K562 (cell line): ENCODE measurements at regions not wholly inside any gene's neighbourhood (a gene's known extent, or its start where the extent isn't known, plus 50 kb on each side); places are given as distances from the start of the nearest gene placed in this dataset.

Source experiments
- ATAC-seq: fragments of 200-7000 bp; cut with Tn5 transposase; 3 replicates; pipeline ENCODE4 v1.9.1; 2020; ENCODE audit warnings: moderate library complexity
- BruUV-seq: library from RNA; stranded (reverse); fragments of 400-500 nt; replicated peaks from 2 replicates; lab custom pipeline; 2021; lab: Mats Ljungman, UMichigan
- CTCF ChIA-PET: fragments of 300-600 bp; formaldehyde crosslinking; extraction: SDS; loops from one replicate; lab custom pipeline; 2021; ENCODE audit warnings: low intra/inter-chr PET ratio; lab: Yijun Ruan, JAX
- POLR2A ChIA-PET: fragments of 300-600, 350-650 bp; sonication (Branson Sonifier 250); formaldehyde crosslinking; extraction: SDS; loops from one replicate; lab custom pipeline; 2021; ENCODE audit warnings: antibody characterized with exemption, inconsistent platforms; lab: Yijun Ruan, JAX
- DNase-seq, 4 experiments: peaks; one replicate each; pipeline versions ENCODE4 v3.0.0 to v3.0.0-alpha.2; 2011 to 2018; ENCODE audit warnings: low spot score in 3 of 4, mixed read lengths in 3 of 4; ENCODE audit errors: extremely low read depth in 1 of 4
- FAIRE-seq: peaks from 2 replicates; lab custom pipeline; 2011; peaks lifted over from hg19 to GRCh38; lab: Jason Lieb, UNC
- H2AFZ ChIP-seq: 2 replicates; pipeline ENCODE4 v1.6.0; 2011; ENCODE audit warnings: low read depth, low read length, control low read depth, inconsistent platforms
- H3K27ac ChIP-seq: fragments of 200-600 bp; 3 replicates; pipeline ENCODE4 v1.8.0; 2011; ENCODE audit warnings: low read depth, mild to moderate bottlenecking, control low read depth, inconsistent platforms, low read length, moderate library complexity, mixed read lengths; ENCODE audit errors: extremely low read depth
- H3K27me3 ChIP-seq, 2 experiments: fragments of 300-600 bp in 1 of 2; 2 replicates in 1 of 2; 3 replicates in 1 of 2; pipeline versions ENCODE4 v1.6.0 to v1.8.0; 2011; ENCODE audit warnings: inconsistent platforms in 2 of 2, low read length in 2 of 2, mild to moderate bottlenecking in 1 of 2, mixed read lengths in 1 of 2, moderate library complexity in 1 of 2; ENCODE audit not compliant: control insufficient read depth in 2 of 2, insufficient read depth in 2 of 2
- H3K36me3 ChIP-seq: fragments of 300-600 bp; 3 replicates; pipeline ENCODE4 v1.8.0; 2011; ENCODE audit warnings: mild to moderate bottlenecking, low read length, inconsistent platforms; ENCODE audit not compliant: control insufficient read depth, insufficient read depth
- H3K4me1 ChIP-seq, 2 experiments: fragments of 200-600 bp in 1 of 2; replicated peaks in 1 of 2; 2 replicates in 1 of 2; 3 replicates in 1 of 2; pipeline versions ENCODE4 v1.5.1 to v1.8.0; 2011; ENCODE audit warnings: inconsistent platforms in 2 of 2, low read length in 2 of 2, mild to moderate bottlenecking in 1 of 2, mixed read lengths in 1 of 2, moderate library complexity in 1 of 2; ENCODE audit not compliant: control insufficient read depth in 2 of 2, insufficient read depth in 2 of 2
- H3K4me2 ChIP-seq: 2 replicates; pipeline ENCODE4 v1.6.1; 2011; ENCODE audit warnings: low read length, control low read depth, inconsistent platforms, mixed read lengths; ENCODE audit not compliant: insufficient read depth
- H3K4me3 ChIP-seq: fragments of 200-600 bp; sonication (generic), shearing (Covaris generic); 2 replicates; pipeline ENCODE4 v1.5.1; 2016; ENCODE audit warnings: control low read depth, inconsistent platforms
- H3K79me2 ChIP-seq: fragments of 200-600 bp; 3 replicates; pipeline ENCODE4 v1.8.0; 2011; ENCODE audit warnings: low read length, inconsistent platforms; ENCODE audit not compliant: control insufficient read depth, insufficient read depth
- H3K9ac ChIP-seq, 2 experiments: 2 replicates each; pipeline versions ENCODE4 v1.6.0 to v1.6.1; 2011; ENCODE audit warnings: low read depth in 2 of 2, low read length in 2 of 2, control low read depth in 1 of 2, inconsistent platforms in 1 of 2, mild to moderate bottlenecking in 1 of 2, mixed read lengths in 1 of 2; ENCODE audit not compliant: insufficient read depth in 1 of 2
- H3K9me1 ChIP-seq: one replicate; pipeline ENCODE4 v1.6.0; 2011; ENCODE audit warnings: inconsistent platforms, mild to moderate bottlenecking, low read length, moderate library complexity; ENCODE audit not compliant: control insufficient read depth, insufficient read depth
- H3K9me3 ChIP-seq: replicated peaks from 2 replicates; pipeline ENCODE4 v1.5.1; 2011; ENCODE audit warnings: low read depth, low read length, inconsistent platforms; ENCODE audit not compliant: control insufficient read depth, insufficient read depth
- H4K20me1 ChIP-seq: replicated peaks from 2 replicates; pipeline ENCODE4 v1.6.1; 2011; ENCODE audit warnings: low read length, inconsistent platforms, mixed read lengths; ENCODE audit not compliant: control insufficient read depth, insufficient read depth
- ARHGAP35 ChIP-seq: fragments of 450-650 bp; IDR thresholded peaks from 2 replicates; pipeline ENCODE4 v1.6.1; 2018; ENCODE audit not compliant: partially characterized antibody
- CBFA2T3 ChIP-seq: fragments of 450-650 bp; IDR thresholded peaks from 2 replicates; pipeline ENCODE4 v1.6.1; 2017
- CCNT2 ChIP-seq: IDR thresholded peaks from 2 replicates; pipeline ENCODE4 v1.6.1; 2011; ENCODE audit warnings: borderline replicate concordance, low read depth, mild to moderate bottlenecking, moderate library complexity, mixed read lengths, low read length; ENCODE audit not compliant: insufficient read length; ENCODE audit errors: extremely low read depth
- CREM ChIP-seq: IDR thresholded peaks from 2 replicates; pipeline ENCODE4 v1.6.1; 2014; ENCODE audit warnings: antibody characterized with exemption, low read depth
- FOXA3 ChIP-seq, 2 experiments: fragments of 450-650 bp in 1 of 2; sonication (generic) in 1 of 2; formaldehyde crosslinking; IDR thresholded peaks in 1 of 2; conservative IDR thresholded peaks in 1 of 2; 2 replicates each; pipeline versions ENCODE4 v1.4.0 to v1.8.0; 2020 to 2022; ENCODE audit warnings: mild to moderate bottlenecking in 2 of 2, missing genetic modification reagents in 1 of 2
- FOXJ3 ChIP-seq: sonication (generic); formaldehyde crosslinking; IDR thresholded peaks from 2 replicates; pipeline ENCODE4 v1.4.0; 2020; ENCODE audit warnings: mild to moderate bottlenecking, missing genetic modification reagents
- NBN ChIP-seq: fragments of 450-650 bp; IDR thresholded peaks from 2 replicates; pipeline ENCODE4 v1.6.1; 2016; ENCODE audit warnings: low read depth, mild to moderate bottlenecking
- NFATC3 ChIP-seq: fragments of 450-650 bp; IDR thresholded peaks from 2 replicates; pipeline ENCODE4 v1.6.1; 2017; ENCODE audit warnings: mild to moderate bottlenecking
- PRPF4 ChIP-seq: fragments of 200-400 bp; formaldehyde crosslinking; IDR thresholded peaks from one replicate; pipeline ENCODE4 v1.6.1; 2017; ENCODE audit warnings: low read length, low read depth, mild to moderate bottlenecking; ENCODE audit not compliant: insufficient read depth, poor library complexity, severe bottlenecking
- RUNX1 ChIP-seq: sonication (generic); IDR thresholded peaks from 2 replicates; pipeline ENCODE4 v1.6.1; 2016; ENCODE audit warnings: antibody characterized with exemption, low read depth
- TBP ChIP-seq: optimal IDR thresholded peaks from 2 replicates; pipeline ENCODE3; 2011; ENCODE audit warnings: low read depth, low read length, improper control_type of control experiment
- ZFP1 ChIP-seq: fragments of 450-650 bp; formaldehyde crosslinking; IDR thresholded peaks from 2 replicates; pipeline ENCODE4 v1.4.0; 2020; ENCODE audit warnings: mild to moderate bottlenecking, mixed read lengths
- ZNF316 ChIP-seq: fragments of 450-650 bp; IDR thresholded peaks from 2 replicates; pipeline ENCODE4 v1.6.1; 2016
- ZNF431 ChIP-seq: sonication (generic); formaldehyde crosslinking; IDR thresholded peaks from 2 replicates; pipeline ENCODE4 v1.8.0; 2022; ENCODE audit warnings: mild to moderate bottlenecking, missing genetic modification reagents
- ZNF717 ChIP-seq: fragments of 250-450 bp; sonication (Bioruptor Pico); IDR thresholded peaks from 2 replicates; pipeline ENCODE4 v1.5.0; 2021
- WGBS: fragments of 100-300 bp; shearing (Covaris generic); methylation state at CpG from one replicate; pipeline ENCODE4 v1.1.6; 2016; ENCODE audit warnings: low coverage, mixed read lengths; ENCODE audit not compliant: insufficient coverage; ENCODE audit errors: missing lambda C conversion rate; 5-methylcytosine and 5-hydroxymethylcytosine counted together
- in situ Hi-C: fragments of 300-500 bp; cut with MboI; formaldehyde crosslinking; loops from 4 replicates; pipeline ENCODE4 v1.15.0; 2018; ENCODE audit warnings: inconsistent platforms, mixed read lengths
- intact Hi-C: fragments of 100-400 bp; cut with micrococcal nuclease; formaldehyde crosslinking; loops from 2 replicates; pipeline ENCODE4 v1.14.2; 2022
- TF ChIP-seq, protein P1 (sequence below): fragments of 250-450 bp; sonication (Bioruptor Pico); IDR thresholded peaks from 2 replicates; pipeline ENCODE4 v1.8.0; 2022; ENCODE audit warnings: moderate library complexity, mild to moderate bottlenecking, inconsistent platforms
- TF ChIP-seq, protein P2 (sequence below): fragments of 250-450 bp; sonication (Bioruptor Pico); IDR thresholded peaks from 2 replicates; pipeline ENCODE4 v1.5.0; 2022; ENCODE audit warnings: mild to moderate bottlenecking
- TF ChIP-seq, protein P3 (sequence below): fragments of 450-650 bp; formaldehyde crosslinking; IDR thresholded peaks from 2 replicates; pipeline ENCODE4 v1.4.0; 2022; ENCODE audit warnings: mild to moderate bottlenecking, moderate library complexity
- TF ChIP-seq, protein P4 (sequence below): fragments of 450-650 bp; formaldehyde crosslinking; conservative IDR thresholded peaks from 2 replicates; pipeline ENCODE4 v1.4.0; 2022; ENCODE audit warnings: mild to moderate bottlenecking, missing genetic modification characterization

DNA sequence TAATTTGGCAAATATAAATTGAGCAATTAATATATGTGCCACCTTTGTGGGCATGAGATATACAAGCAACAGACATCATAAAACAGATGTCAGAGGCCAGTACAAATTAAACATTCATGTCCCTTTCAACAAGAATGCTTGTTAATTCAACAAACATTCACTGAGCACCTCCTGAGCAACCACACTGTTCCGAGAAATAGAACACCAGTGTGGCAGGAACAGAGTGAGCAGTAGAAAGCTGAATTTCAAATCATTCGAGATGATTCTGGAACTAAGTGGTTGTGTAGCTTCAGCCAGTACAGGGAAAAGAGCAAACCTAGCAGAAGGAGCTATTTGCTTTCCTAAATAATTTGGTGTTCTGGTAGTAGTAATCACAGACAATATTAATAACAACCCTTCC, 227.7 kb downstream of the CBLN4 start (continued):
- TF ChIP-seq FOXJ3 (CRISPR knock-in tag) (no peak), ZFP1 (CRISPR knock-in tag) (no peak), FOXA3 (CRISPR knock-in tag; conservative IDR thresholded peaks at IDR 0.05 in 1 of 2, IDR thresholded peaks at IDR 0.05 in 1 of 2) (no peak), NFATC3 (no peak), CCNT2 (no peak), CBFA2T3 (no peak), TBP (no peak), ZNF717 (CRISPR knock-in tag) (no peak), NBN (no peak), PRPF4 (no peak)
- TF ChIP-seq, protein P1, sequence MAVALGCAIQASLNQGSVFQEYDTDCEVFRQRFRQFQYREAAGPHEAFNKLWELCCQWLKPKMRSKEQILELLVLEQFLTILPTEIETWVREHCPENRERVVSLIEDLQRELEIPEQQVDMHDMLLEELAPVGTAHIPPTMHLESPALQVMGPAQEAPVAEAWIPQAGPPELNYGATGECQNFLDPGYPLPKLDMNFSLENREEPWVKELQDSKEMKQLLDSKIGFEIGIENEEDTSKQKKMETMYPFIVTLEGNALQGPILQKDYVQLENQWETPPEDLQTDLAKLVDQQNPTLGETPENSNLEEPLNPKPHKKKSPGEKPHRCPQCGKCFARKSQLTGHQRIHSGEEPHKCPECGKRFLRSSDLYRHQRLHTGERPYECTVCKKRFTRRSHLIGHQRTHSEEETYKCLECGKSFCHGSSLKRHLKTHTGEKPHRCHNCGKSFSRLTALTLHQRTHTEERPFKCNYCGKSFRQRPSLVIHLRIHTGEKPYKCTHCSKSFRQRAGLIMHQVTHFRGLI (CRISPR knock-in tag) = no peak

DNA sequence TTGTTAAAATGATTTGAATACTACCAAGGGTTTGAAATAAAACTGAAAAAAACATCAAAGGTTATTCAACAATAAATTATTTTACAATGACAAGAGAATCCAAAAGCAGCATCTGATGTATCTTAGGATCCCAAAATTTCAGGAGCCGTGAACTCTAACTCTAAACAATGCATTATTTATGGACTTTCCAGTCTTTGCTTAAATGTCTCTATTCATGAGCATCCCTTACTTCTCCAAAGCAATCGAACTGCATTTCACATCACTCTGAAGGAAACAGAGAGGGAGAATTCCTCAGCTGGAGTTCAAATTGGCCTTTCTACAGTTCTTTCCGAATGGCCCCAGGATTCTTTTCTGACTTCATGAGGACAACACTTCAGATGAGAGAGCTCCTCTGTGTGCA, 229.1 kb downstream of the CBLN4 start:
- Histone ChIP-seq H2AFZ (no peak overlapping the region), H3K4me1 (no peaks in the 10 kb centered on the region), H3K27me3 (no peaks in the 10 kb centered on the region), H3K9ac (no peak overlapping the region), H3K4me2 (no peak overlapping the region), H3K36me3 (no peaks in the 10 kb centered on the region), H3K9me1 (no peaks in the 10 kb centered on the region), H4K20me1 (no peaks in the 10 kb centered on the region), H3K4me3 (no peak overlapping the region), H3K79me2 (no peaks in the 10 kb centered on the region), H3K27ac (no peak overlapping the region), H3K9me3 (no peaks in the 10 kb centered on the region)
- FAIRE-seq (no peak), ATAC-seq (no peak), DNase-seq (no peak)
- WGBS = 0% methylated on average over 3 of the region's 3 CpGs
- ChIA-PET CTCF (no interaction called here), POLR2A (no interaction called here)
- in situ Hi-C loops (no loop called here), intact Hi-C loops (no loop called here)
- no TSS peak for BruUV-seq
- TF ChIP-seq, protein P2, sequence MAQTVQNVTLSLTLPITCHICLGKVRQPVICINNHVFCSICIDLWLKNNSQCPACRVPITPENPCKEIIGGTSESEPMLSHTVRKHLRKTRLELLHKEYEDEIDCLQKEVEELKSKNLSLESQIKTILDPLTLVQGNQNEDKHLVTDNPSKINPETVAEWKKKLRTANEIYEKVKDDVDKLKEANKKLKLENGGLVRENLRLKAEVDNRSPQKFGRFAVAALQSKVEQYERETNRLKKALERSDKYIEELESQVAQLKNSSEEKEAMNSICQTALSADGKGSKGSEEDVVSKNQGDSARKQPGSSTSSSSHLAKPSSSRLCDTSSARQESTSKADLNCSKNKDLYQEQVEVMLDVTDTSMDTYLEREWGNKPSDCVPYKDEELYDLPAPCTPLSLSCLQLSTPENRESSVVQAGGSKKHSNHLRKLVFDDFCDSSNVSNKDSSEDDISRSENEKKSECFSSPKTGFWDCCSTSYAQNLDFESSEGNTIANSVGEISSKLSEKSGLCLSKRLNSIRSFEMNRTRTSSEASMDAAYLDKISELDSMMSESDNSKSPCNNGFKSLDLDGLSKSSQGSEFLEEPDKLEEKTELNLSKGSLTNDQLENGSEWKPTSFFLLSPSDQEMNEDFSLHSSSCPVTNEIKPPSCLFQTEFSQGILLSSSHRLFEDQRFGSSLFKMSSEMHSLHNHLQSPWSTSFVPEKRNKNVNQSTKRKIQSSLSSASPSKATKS (CRISPR knock-in tag) = no peak
- TF ChIP-seq, protein P3, sequence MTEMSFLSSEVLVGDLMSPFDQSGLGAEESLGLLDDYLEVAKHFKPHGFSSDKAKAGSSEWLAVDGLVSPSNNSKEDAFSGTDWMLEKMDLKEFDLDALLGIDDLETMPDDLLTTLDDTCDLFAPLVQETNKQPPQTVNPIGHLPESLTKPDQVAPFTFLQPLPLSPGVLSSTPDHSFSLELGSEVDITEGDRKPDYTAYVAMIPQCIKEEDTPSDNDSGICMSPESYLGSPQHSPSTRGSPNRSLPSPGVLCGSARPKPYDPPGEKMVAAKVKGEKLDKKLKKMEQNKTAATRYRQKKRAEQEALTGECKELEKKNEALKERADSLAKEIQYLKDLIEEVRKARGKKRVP (CRISPR knock-in tag) = no peak
- TF ChIP-seq CREM = no peak
- TF ChIP-seq RUNX1 = no peak
- no peak for TF ChIP-seq ZNF316
- no peak for TF ChIP-seq ARHGAP35
- TF ChIP-seq, protein P4, sequence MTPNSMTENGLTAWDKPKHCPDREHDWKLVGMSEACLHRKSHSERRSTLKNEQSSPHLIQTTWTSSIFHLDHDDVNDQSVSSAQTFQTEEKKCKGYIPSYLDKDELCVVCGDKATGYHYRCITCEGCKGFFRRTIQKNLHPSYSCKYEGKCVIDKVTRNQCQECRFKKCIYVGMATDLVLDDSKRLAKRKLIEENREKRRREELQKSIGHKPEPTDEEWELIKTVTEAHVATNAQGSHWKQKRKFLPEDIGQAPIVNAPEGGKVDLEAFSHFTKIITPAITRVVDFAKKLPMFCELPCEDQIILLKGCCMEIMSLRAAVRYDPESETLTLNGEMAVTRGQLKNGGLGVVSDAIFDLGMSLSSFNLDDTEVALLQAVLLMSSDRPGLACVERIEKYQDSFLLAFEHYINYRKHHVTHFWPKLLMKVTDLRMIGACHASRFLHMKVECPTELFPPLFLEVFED = no peak
- no peak for TF ChIP-seq ZNF431 (CRISPR knock-in tag)
